Endothelial cell of umbilical vein (primary cell): ENCODE measurements at regions not wholly inside any gene's neighbourhood (a gene's known extent, or its start where the extent isn't known, plus 50 kb on each side); places are given as distances from the start of the nearest gene placed in this dataset.

ENCODE experiments used
- CTCF ChIP-seq, 2 donors: IDR thresholded peaks; 1 replicate in 1 of 2; 2 replicates in 1 of 2; pipeline ENCODE4 v1.5.1; 2011; ENCODE audit warnings: low read length in 2 of 2, mild to moderate bottlenecking in 2 of 2, moderate library complexity in 2 of 2, control low read depth in 1 of 2, inconsistent platforms in 1 of 2, low read depth in 1 of 2; ENCODE audit not compliant: insufficient read depth in 1 of 2; ENCODE audit errors: extremely low read depth in 1 of 2
- JUN ChIP-seq: IDR thresholded peaks from 2 replicates; pipeline ENCODE4 v1.6.1; 2011; ENCODE audit warnings: borderline replicate concordance, low read depth; ENCODE audit not compliant: insufficient read length, insufficient read depth
- POLR2A ChIP-seq: IDR thresholded peaks from 2 replicates; pipeline ENCODE4 v1.6.1; 2012; ENCODE audit warnings: low read depth, mild to moderate bottlenecking, control low read depth, low read length
- POLR2AphosphoS5 ChIP-seq: IDR thresholded peaks from 2 replicates; pipeline ENCODE4 v1.6.1; 2012; ENCODE audit warnings: low read depth, mild to moderate bottlenecking, control low read depth, low read length, moderate library complexity; ENCODE audit not compliant: insufficient read depth

- no peak for TF ChIP-seq POLR2A
- no peak for TF ChIP-seq JUN
- no peak for TF ChIP-seq POLR2AphosphoS5
- TF ChIP-seq CTCF (IDR thresholded peaks at IDR 0.05; ENCODE audit: extremely low read depth in 1 of 2, insufficient read depth in 1 of 2, low read depth in 1 of 2, low read length in 2 of 2) = no peak
Observed at GRCh38 chrX:122133478-122133877, 1050.6 kb upstream of the GRIA3 start.
